Fibroblast of lung (primary cell): ENCODE measurements at regions not wholly inside any gene's neighbourhood (a gene's known extent, or its start where the extent isn't known, plus 50 kb on each side); places are given as distances from the start of the nearest gene placed in this dataset.

ENCODE experiments used
- DNase-seq, 2 donors: peaks; one replicate each; pipeline versions ENCODE4 v3.0.0 to v3.0.0-alpha.2; 2010; ENCODE audit warnings: low read depth in 2 of 2
- H2AFZ ChIP-seq: 2 replicates; pipeline ENCODE4 v1.5.1; 2012; ENCODE audit warnings: low read length, control low read depth, inconsistent platforms
- H3K27ac ChIP-seq: 2 replicates; pipeline ENCODE4 v1.5.1; 2011; ENCODE audit warnings: low read length, control low read depth; ENCODE audit not compliant: insufficient read depth
- H3K27me3 ChIP-seq: 2 replicates; pipeline ENCODE4 v1.5.1; 2011; ENCODE audit warnings: mild to moderate bottlenecking, low read length; ENCODE audit not compliant: control insufficient read depth, insufficient read depth
- H3K36me3 ChIP-seq: 2 replicates; pipeline ENCODE4 v1.5.1; 2011; ENCODE audit warnings: low read length; ENCODE audit not compliant: control insufficient read depth, insufficient read depth
- H3K4me1 ChIP-seq: 2 replicates; pipeline ENCODE4 v1.5.1; 2011; ENCODE audit warnings: low read length; ENCODE audit not compliant: control insufficient read depth, insufficient read depth; ENCODE audit errors: extremely low read depth
- H3K4me2 ChIP-seq: 2 replicates; pipeline ENCODE4 v1.5.1; 2011; ENCODE audit warnings: low read length, control low read depth; ENCODE audit not compliant: insufficient read depth; ENCODE audit errors: extremely low read depth
- H3K4me3 ChIP-seq, 4 experiments: fragments of 200-600 bp in 1 of 4; sonication (generic) in 1 of 4; replicated peaks in 1 of 4; 2 replicates each; pipeline ENCODE4 v1.5.1; 2011 to 2016; ENCODE audit warnings: low read length in 4 of 4, low read depth in 3 of 4, mild to moderate bottlenecking in 3 of 4, control low read depth in 2 of 4, inconsistent platforms in 1 of 4, mixed read lengths in 1 of 4; ENCODE audit not compliant: insufficient read depth in 1 of 4; ENCODE audit errors: control extremely low read depth in 1 of 4
- H3K79me2 ChIP-seq: 2 replicates; pipeline ENCODE4 v1.5.1; 2012; ENCODE audit warnings: mild to moderate bottlenecking, low read length, inconsistent platforms; ENCODE audit not compliant: control insufficient read depth, insufficient read depth
- H3K9ac ChIP-seq: 2 replicates; pipeline ENCODE4 v1.5.1; 2011; ENCODE audit warnings: mild to moderate bottlenecking, low read length, control low read depth; ENCODE audit not compliant: insufficient read depth
- H3K9me3 ChIP-seq: 2 replicates; pipeline ENCODE4 v1.5.1; 2012; ENCODE audit warnings: low read depth, low read length; ENCODE audit not compliant: control insufficient read depth, insufficient read depth
- H4K20me1 ChIP-seq: 2 replicates; pipeline ENCODE4 v1.5.1; 2011; ENCODE audit warnings: low read length; ENCODE audit not compliant: control insufficient read depth, insufficient read depth; ENCODE audit errors: extremely low read depth
- EZH2 ChIP-seq: IDR thresholded peaks from 2 replicates; pipeline ENCODE4 v1.5.1; 2012; ENCODE audit warnings: low read length, control low read depth, mild to moderate bottlenecking; ENCODE audit errors: missing control alignments
- TF ChIP-seq, protein P1 (sequence below), 2 donors: IDR thresholded peaks in 1 of 2; conservative IDR thresholded peaks in 1 of 2; 1 replicate in 1 of 2; 2 replicates in 1 of 2; pipeline ENCODE4 v1.5.1; 2011 to 2012; ENCODE audit warnings: low read length in 2 of 2, control low read depth in 1 of 2, inconsistent platforms in 1 of 2, low read depth in 1 of 2, mild to moderate bottlenecking in 1 of 2

DNA sequence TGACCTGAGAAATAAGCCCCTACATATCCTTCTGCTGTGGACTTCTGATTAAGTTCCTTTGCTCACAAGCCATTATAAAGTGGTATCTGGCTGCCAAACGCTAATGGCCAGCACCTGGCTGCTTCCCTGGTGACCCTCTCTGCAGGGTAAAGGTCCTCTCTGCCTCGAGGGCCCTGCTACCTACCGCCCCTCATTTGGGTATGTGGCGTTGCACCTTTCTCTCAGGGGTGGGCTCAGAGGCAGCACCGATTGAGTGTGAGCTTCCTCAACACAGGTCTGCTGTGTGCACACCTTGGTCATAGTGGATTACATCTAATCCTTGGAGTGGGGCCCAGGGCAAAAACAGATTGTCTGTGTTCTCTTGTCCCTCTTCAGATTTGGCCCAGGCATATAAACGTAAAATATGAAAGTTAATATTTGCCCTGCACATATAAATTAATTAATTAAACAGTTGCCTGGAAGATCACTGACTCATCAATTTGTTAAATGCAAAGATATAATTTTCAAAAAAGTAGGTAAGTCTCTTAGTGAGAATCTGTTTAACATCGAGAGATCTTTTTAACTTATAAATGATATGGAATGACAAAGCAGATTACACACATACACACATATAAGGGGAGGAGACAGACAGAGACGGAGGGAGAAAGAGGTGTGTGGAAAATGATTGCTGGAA, 174.5 kb upstream of the SMIM31 start:
- Histone ChIP-seq H3K9me3 (no peaks in the 10 kb centered on the region), H3K4me1 (no peaks in the 10 kb centered on the region), H3K27ac (no peak overlapping the region), H3K9ac (no peak overlapping the region), H3K79me2 (no peaks in the 10 kb centered on the region), H3K27me3 (no peaks in the 10 kb centered on the region), H2AFZ (no peak overlapping the region), H3K4me2 (no peak overlapping the region), H3K36me3 (no peaks in the 10 kb centered on the region), H4K20me1 (no peaks in the 10 kb centered on the region), H3K4me3 (no peak overlapping the region)
- no peak for DNase-seq
- TF ChIP-seq, protein P1, sequence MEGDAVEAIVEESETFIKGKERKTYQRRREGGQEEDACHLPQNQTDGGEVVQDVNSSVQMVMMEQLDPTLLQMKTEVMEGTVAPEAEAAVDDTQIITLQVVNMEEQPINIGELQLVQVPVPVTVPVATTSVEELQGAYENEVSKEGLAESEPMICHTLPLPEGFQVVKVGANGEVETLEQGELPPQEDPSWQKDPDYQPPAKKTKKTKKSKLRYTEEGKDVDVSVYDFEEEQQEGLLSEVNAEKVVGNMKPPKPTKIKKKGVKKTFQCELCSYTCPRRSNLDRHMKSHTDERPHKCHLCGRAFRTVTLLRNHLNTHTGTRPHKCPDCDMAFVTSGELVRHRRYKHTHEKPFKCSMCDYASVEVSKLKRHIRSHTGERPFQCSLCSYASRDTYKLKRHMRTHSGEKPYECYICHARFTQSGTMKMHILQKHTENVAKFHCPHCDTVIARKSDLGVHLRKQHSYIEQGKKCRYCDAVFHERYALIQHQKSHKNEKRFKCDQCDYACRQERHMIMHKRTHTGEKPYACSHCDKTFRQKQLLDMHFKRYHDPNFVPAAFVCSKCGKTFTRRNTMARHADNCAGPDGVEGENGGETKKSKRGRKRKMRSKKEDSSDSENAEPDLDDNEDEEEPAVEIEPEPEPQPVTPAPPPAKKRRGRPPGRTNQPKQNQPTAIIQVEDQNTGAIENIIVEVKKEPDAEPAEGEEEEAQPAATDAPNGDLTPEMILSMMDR (conservative IDR thresholded peaks at IDR 0.05 in 1 of 2, IDR thresholded peaks at IDR 0.05 in 1 of 2; ENCODE audit: low read depth in 1 of 2, low read length in 2 of 2), result no peak
- TF ChIP-seq EZH2, result no peak

DNA sequence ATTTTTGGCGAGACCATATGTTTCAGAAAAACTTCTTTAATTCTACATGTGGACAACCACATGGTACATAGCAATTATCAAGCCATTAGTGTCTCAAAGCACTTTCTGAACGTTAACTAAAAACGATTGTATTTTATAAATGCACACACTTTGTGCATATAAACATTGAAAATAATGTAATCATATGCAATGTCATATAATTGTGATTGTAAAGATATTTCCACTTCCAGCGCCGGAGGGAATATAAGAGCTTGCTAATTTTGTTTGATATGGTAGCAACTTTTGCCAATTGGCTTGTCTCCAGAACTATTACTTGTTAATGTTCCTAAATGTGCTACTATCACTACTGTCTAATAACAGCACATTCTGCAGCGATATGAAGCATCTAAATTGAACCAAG, 162.3 kb upstream of the SMIM31 start:
- no peak for TF ChIP-seq EZH2
- TF ChIP-seq, protein P1 (conservative IDR thresholded peaks at IDR 0.05 in 1 of 2, IDR thresholded peaks at IDR 0.05 in 1 of 2; ENCODE audit: low read depth in 1 of 2, low read length in 2 of 2), result no peak

DNA sequence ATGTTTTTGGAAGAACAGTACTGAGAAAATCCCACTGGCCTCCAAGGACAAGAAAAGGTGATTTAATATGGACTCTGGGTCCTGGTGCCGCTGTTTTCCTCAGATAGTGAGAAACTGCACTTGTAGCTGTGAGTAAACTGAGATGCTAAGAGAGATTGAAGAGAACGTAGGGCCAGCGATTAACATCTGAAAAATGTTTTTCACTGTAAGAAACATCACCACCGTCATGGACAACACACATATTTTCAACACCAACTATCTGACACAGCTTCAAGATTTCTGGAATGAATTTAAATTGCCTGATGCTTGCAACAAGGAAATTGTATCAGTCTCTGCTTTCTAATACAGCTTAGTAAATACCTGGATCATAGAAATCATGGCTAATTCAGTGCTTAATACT, 158.2 kb upstream of the SMIM31 start:
- H3K27ac ChIP-seq, result no peak overlapping the region
- no peak overlapping the region for H3K4me2 ChIP-seq
- H4K20me1 ChIP-seq, result no peaks in the 10 kb centered on the region
- no peak overlapping the region for H2AFZ ChIP-seq
- no peaks in the 10 kb centered on the region for H3K9me3 ChIP-seq
- no peaks in the 10 kb centered on the region for H3K4me1 ChIP-seq
- H3K79me2 ChIP-seq, result no peaks in the 10 kb centered on the region
- no peak overlapping the region for H3K9ac ChIP-seq
- no peaks in the 10 kb centered on the region for H3K36me3 ChIP-seq
- no peak for DNase-seq
- H3K27me3 ChIP-seq, result no peaks in the 10 kb centered on the region
- no peak overlapping the region for H3K4me3 ChIP-seq
- no peak for TF ChIP-seq EZH2
- TF ChIP-seq, protein P1 (conservative IDR thresholded peaks at IDR 0.05 in 1 of 2, IDR thresholded peaks at IDR 0.05 in 1 of 2; ENCODE audit: low read depth in 1 of 2, low read length in 2 of 2), result no peak

More for the DNA sequence above, 162.3 kb upstream of the SMIM31 start:
- no peaks in the 10 kb centered on the region for H3K9me3 ChIP-seq
- no peak overlapping the region for H3K27ac ChIP-seq
- no peak overlapping the region for H3K4me2 ChIP-seq
- H2AFZ ChIP-seq, result no peak overlapping the region
- no peaks in the 10 kb centered on the region for H4K20me1 ChIP-seq
- DNase-seq, result no peak
- H3K4me3 ChIP-seq, result no peak overlapping the region
- H3K79me2 ChIP-seq, result no peaks in the 10 kb centered on the region
- no peaks in the 10 kb centered on the region for H3K36me3 ChIP-seq
- H3K9ac ChIP-seq, result no peak overlapping the region
- H3K4me1 ChIP-seq, result no peaks in the 10 kb centered on the region
- no peaks in the 10 kb centered on the region for H3K27me3 ChIP-seq
